ENCODE measurements at regions not wholly inside any gene's neighbourhood (a gene's known extent, or its start where the extent isn't known, plus 50 kb on each side); places are given as distances from the start of the nearest gene placed in this dataset.

GRCh38 chr16:73874324-73874723 lies 422.3 kb upstream of the PSMD7 start:
- no peaks in the 10 kb centered on the region for H3K79me2 ChIP-seq (ENCODE audit: control insufficient read depth in 1 of 2, insufficient read depth in 2 of 2, low read length in 2 of 2)
- H2BK20ac ChIP-seq (ENCODE audit: low read length), result no peak overlapping the region
- DNase-seq (ENCODE audit: low read depth in 1 of 2, low spot score in 2 of 2) (no peak), FAIRE-seq (no peak)
- H3K18ac ChIP-seq (ENCODE audit: extremely low read depth, low read length), result no peak overlapping the region
- H3K27ac ChIP-seq (ENCODE audit: low read depth, low read length), result no peak overlapping the region
- TF ChIP-seq EGR1 (IDR thresholded peaks at IDR 0.05; ENCODE audit: borderline replicate concordance, low read depth, low read length) (no peak), CTBP2 (IDR thresholded peaks at IDR 0.05; ENCODE audit: borderline replicate concordance, insufficient read depth, insufficient read length, low read length) (no peak)
- H3K27me3 ChIP-seq (replicated peaks in 1 of 4; ENCODE audit: control insufficient read depth in 3 of 4, extremely low read depth in 1 of 4, insufficient read depth in 3 of 4, low read length in 3 of 4), result no peaks in the 10 kb centered on the region
- no peak overlapping the region for H2BK5ac ChIP-seq (ENCODE audit: low read depth, low read length)
- POLR2A ChIA-PET (ENCODE audit: partially characterized antibody), result no interaction called here
- no peak overlapping the region for H2BK15ac ChIP-seq (ENCODE audit: low read length)
- H3K79me1 ChIP-seq (ENCODE audit: low read depth, low read length), result no peaks in the 10 kb centered on the region
- H3K56ac ChIP-seq (replicated peaks; ENCODE audit: insufficient read length, low read depth, low read length), result no peak overlapping the region
- H3K4me1 ChIP-seq (replicated peaks in 1 of 4; ENCODE audit: control insufficient read depth in 3 of 4, insufficient read depth in 4 of 4, low read length in 3 of 4), result peaks cover 0 to 3% (median 0%) of the 10 kb centered on the region in 4 experiments; a peak in 2 of 7 replicates
- H3K14ac ChIP-seq (ENCODE audit: insufficient read length), result no peak overlapping the region
- WGBS, 2 experiments (ENCODE audit: extremely low coverage in 1 of 2, insufficient coverage in 1 of 2, insufficient read length in 1 of 2, insufficient replicate concordance in 2 of 2, low coverage in 1 of 2, low lambda C conversion rate in 2 of 2, missing lambda C conversion rate in 1 of 2), result 85% methylated on average over 3 of the region's 3 CpGs; no CpG with 5 or more reads in 1 of the 2 experiments
- no peak overlapping the region for H3K4me3 ChIP-seq (ENCODE audit: extremely low read depth in 1 of 4, insufficient read depth in 2 of 4, low read depth in 3 of 4, low read length in 4 of 4)
- H3K23ac ChIP-seq (ENCODE audit: insufficient read length), result no peak overlapping the region
- CTCF ChIA-PET (ENCODE audit: partially characterized antibody), result interaction anchor here (0.6 to 1.0 kb wide), 2 partner anchors 160 to 309 kb away, joined by 3 read pairs; no protein-coding TSS in a partner anchor
- H2AK5ac ChIP-seq (ENCODE audit: low read depth, low read length), result no peak overlapping the region
- H4K5ac ChIP-seq (ENCODE audit: insufficient read length, low read depth, low read length), result no peak overlapping the region
- H3K4ac ChIP-seq (replicated peaks; ENCODE audit: insufficient read length, low read depth, low read length), result no peak overlapping the region
- no peak overlapping the region for H3K9ac ChIP-seq (replicated peaks in 1 of 4; ENCODE audit: extremely low read depth in 1 of 4, low read depth in 3 of 4, low read length in 3 of 4)
- no peak overlapping the region for H4K91ac ChIP-seq (replicated peaks; ENCODE audit: insufficient read length, low read length)
- no peaks in the 10 kb centered on the region for H3K36me3 ChIP-seq (ENCODE audit: control insufficient read depth in 2 of 4, insufficient read depth in 4 of 4, low read length in 3 of 4)
- no peak overlapping the region for H2BK120ac ChIP-seq (replicated peaks; ENCODE audit: low read depth, low read length)
- H3K4me2 ChIP-seq (ENCODE audit: insufficient read depth in 1 of 2, low read depth in 2 of 2, low read length in 2 of 2), result no peak overlapping the region
- no peaks in the 10 kb centered on the region for H3K9me3 ChIP-seq (ENCODE audit: insufficient read depth in 2 of 2, low read depth in 1 of 2, low read length in 1 of 2)
- no peak overlapping the region for H2AFZ ChIP-seq (ENCODE audit: low read length)
- peaks cover 4% of the 10 kb centered on the region; the same call in 1 of the 2 replicates for H3K23me2 ChIP-seq (ENCODE audit: low read depth, low read length)
- H4K8ac ChIP-seq (ENCODE audit: extremely low read depth, insufficient read depth, low read length), result no peak overlapping the region
- H4K20me1 ChIP-seq (replicated peaks in 1 of 2; ENCODE audit: control insufficient read depth in 1 of 2, insufficient read depth in 2 of 2, low read length in 2 of 2), result no peaks in the 10 kb centered on the region
- no peak overlapping the region for H2BK12ac ChIP-seq (ENCODE audit: low read depth, low read length)

Measured in H1 (cell line).